Choroid plexus epithelial cell (primary cell): ENCODE measurements at regions not wholly inside any gene's neighbourhood (a gene's known extent, or its start where the extent isn't known, plus 50 kb on each side); places are given as distances from the start of the nearest gene placed in this dataset.

ENCODE experiments used
- DNase-seq: peaks from one replicate; pipeline ENCODE4 v3.0.0-alpha.2; 2010; ENCODE audit warnings: low read depth
- H3K4me3 ChIP-seq: 2 replicates; pipeline ENCODE4 v1.5.1; 2011; ENCODE audit warnings: low read depth, mild to moderate bottlenecking, control low read depth, low read length, moderate library complexity
- TF ChIP-seq, protein P1 (sequence below): conservative IDR thresholded peaks from 2 replicates; pipeline ENCODE4 v1.5.1; 2011; ENCODE audit warnings: low read depth, mild to moderate bottlenecking, control low read depth, inconsistent platforms, low read length, moderate library complexity

GRCh38 chrX:131827935-131828334 is 195.2 kb upstream of the STK26 start:
- H3K4me3 ChIP-seq = no peak overlapping the region
- TF ChIP-seq, protein P1, sequence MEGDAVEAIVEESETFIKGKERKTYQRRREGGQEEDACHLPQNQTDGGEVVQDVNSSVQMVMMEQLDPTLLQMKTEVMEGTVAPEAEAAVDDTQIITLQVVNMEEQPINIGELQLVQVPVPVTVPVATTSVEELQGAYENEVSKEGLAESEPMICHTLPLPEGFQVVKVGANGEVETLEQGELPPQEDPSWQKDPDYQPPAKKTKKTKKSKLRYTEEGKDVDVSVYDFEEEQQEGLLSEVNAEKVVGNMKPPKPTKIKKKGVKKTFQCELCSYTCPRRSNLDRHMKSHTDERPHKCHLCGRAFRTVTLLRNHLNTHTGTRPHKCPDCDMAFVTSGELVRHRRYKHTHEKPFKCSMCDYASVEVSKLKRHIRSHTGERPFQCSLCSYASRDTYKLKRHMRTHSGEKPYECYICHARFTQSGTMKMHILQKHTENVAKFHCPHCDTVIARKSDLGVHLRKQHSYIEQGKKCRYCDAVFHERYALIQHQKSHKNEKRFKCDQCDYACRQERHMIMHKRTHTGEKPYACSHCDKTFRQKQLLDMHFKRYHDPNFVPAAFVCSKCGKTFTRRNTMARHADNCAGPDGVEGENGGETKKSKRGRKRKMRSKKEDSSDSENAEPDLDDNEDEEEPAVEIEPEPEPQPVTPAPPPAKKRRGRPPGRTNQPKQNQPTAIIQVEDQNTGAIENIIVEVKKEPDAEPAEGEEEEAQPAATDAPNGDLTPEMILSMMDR = peak; percentile 36
- peak; percentile 34 for DNase-seq

- no peak overlapping the region for H3K4me3 ChIP-seq
- TF ChIP-seq, protein P1 = no peak
- no peak for DNase-seq
Measured at GRCh38 chrX:131828482-131828881, 194.6 kb upstream of the STK26 start.

DNA sequence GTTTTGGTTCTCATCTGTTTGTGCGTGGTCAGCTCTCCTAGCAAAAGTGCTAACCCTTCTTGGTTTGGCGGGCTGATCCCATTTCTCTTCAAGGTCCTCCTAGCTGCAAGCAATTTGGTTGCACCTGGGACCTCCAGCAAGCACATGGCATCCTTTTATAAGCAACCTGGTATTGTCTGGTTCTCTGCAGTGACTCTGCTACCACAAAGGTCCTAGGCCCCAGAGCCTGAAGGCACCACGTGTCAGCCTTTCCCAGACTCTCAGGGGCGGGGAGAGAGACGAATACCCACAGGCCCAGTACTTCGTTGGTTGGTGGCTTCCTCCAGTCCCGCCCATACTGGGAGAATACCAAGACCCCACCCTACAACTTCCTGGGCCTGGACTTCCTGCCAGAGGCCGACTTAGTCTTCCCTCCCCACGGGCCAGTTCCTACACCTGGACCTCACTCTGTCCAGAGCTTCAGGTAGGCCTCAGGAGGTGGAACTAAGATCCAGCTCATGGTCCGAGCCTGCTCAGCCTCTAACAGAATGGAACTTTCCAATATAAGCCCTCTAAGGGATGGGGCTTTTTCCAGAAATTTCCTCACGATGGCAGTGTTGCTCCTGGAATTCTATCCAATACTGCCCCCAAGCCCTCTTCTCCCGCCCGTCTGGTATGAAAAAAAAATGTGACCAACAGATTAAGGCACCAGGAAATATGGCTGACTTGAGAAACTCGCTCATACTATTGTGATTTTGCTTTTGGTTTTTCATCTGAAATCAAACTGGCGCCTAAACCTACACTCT is 192.5 kb upstream of the STK26 start:
- DNase-seq = peak; percentile 83

GRCh38 chrX:131831185-131831520 is 191.9 kb upstream of the STK26 start:
- no peak overlapping the region for H3K4me3 ChIP-seq
- no peak for DNase-seq
- TF ChIP-seq, protein P1 = no peak

More for the DNA sequence above, 192.5 kb upstream of the STK26 start:
- peak overlapping the region; percentile 49 for H3K4me3 ChIP-seq
- TF ChIP-seq, protein P1 = peak; percentile 63

DNA sequence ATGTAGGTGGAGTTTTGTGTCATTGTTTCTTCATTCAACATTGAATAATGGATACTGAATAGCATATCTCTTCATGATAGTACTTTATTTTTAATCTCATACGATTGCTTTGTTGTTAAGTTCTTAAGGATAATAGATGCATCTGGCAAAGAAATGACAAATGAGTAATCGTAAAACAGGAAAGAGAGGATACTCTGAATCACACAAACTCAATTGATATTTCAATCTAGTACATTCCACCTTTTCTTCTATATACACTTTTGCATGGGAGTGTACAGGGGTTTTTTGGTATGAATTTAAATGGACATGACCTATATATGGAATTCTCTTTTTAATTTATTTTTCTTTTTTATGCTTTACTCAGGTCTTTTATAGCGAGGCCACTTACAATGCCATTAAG is 186.9 kb upstream of the STK26 start:
- no peak for DNase-seq
- TF ChIP-seq, protein P1 = no peak
- no peak overlapping the region for H3K4me3 ChIP-seq

DNA sequence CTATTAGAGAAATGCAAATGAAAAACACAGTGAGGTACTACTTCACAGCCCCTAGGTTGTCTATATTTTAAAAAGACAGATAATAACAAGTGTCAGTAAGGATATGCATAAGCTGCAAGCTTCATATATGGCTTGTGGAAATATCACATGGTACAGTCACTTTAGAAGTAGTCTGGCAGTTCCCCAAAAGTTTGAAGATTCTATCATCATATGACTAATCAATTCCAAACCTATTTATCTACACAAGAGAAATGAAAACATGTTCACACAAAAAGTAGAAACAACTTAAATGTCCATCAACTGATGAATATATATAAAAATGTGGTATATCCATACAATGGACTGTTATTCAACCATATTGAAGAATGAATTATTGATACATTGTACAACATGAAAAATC is 185.8 kb upstream of the STK26 start:
- no peak overlapping the region for H3K4me3 ChIP-seq
- DNase-seq = no peak
- TF ChIP-seq, protein P1 = no peak
